ENCODE measurements at regions not wholly inside any gene's neighbourhood (a gene's known extent, or its start where the extent isn't known, plus 50 kb on each side); places are given as distances from the start of the nearest gene placed in this dataset.

GRCh38 chr5:112112346-112112745 is 306.7 kb downstream of the EPB41L4A start:
- Histone ChIP-seq H3K27ac (replicated peaks in 1 of 4) (no peak overlapping the region), H3K4me3 (no peak overlapping the region), H3K4me1 (no peaks in the 10 kb centered on the region), H3K9me3 (no peaks in the 10 kb centered on the region), H3K36me3 (no peaks in the 10 kb centered on the region), H3K27me3 (no peaks in the 10 kb centered on the region)
- 13% methylated on average over 2 of the region's 2 CpGs for WGBS
- TF ChIP-seq, protein P1, sequence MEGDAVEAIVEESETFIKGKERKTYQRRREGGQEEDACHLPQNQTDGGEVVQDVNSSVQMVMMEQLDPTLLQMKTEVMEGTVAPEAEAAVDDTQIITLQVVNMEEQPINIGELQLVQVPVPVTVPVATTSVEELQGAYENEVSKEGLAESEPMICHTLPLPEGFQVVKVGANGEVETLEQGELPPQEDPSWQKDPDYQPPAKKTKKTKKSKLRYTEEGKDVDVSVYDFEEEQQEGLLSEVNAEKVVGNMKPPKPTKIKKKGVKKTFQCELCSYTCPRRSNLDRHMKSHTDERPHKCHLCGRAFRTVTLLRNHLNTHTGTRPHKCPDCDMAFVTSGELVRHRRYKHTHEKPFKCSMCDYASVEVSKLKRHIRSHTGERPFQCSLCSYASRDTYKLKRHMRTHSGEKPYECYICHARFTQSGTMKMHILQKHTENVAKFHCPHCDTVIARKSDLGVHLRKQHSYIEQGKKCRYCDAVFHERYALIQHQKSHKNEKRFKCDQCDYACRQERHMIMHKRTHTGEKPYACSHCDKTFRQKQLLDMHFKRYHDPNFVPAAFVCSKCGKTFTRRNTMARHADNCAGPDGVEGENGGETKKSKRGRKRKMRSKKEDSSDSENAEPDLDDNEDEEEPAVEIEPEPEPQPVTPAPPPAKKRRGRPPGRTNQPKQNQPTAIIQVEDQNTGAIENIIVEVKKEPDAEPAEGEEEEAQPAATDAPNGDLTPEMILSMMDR (IDR thresholded peaks at IDR 0.05), result no peak
- intact Hi-C loops (cut with DNase I), result no loop called here
- DNase-seq (ENCODE audit: extremely low spot score), result no peak

GRCh38 chr5:112109331-112110007 is 309.6 kb downstream of the EPB41L4A start:
- 71% methylated on average over 4 of the region's 4 CpGs for WGBS

GRCh38 chr5:112106878-112107277 is 312.2 kb downstream of the EPB41L4A start:
- DNase-seq (ENCODE audit: extremely low spot score), result no peak
- Histone ChIP-seq H3K4me3 (no peak overlapping the region), H3K27ac (replicated peaks in 1 of 4) (no peak overlapping the region), H3K4me1 (no peaks in the 10 kb centered on the region), H3K9me3 (no peaks in the 10 kb centered on the region), H3K36me3 (no peaks in the 10 kb centered on the region), H3K27me3 (no peaks in the 10 kb centered on the region)
- intact Hi-C loops (cut with DNase I), result no loop called here
- TF ChIP-seq POLR2AphosphoS5 (IDR thresholded peaks at IDR 0.05) (no peak), EP300 (IDR thresholded peaks at IDR 0.05) (no peak), POLR2A (IDR thresholded peaks at IDR 0.05; ENCODE audit: low read depth) (no peak)
- TF ChIP-seq, protein P1 (IDR thresholded peaks at IDR 0.05), result no peak
- WGBS, result 65% methylated on average over 2 of the region's 2 CpGs

More at GRCh38 chr5:112109331-112110007, 309.6 kb downstream of the EPB41L4A start:
- no peak overlapping the region for H3K4me3 ChIP-seq
- no peaks in the 10 kb centered on the region for H3K36me3 ChIP-seq
- H3K4me1 ChIP-seq, result no peaks in the 10 kb centered on the region
- no peaks in the 10 kb centered on the region for H3K27me3 ChIP-seq
- DNase-seq (ENCODE audit: extremely low spot score), result no peak
- H3K9me3 ChIP-seq, result no peaks in the 10 kb centered on the region
- intact Hi-C loops (cut with DNase I), result no loop called here
- TF ChIP-seq EP300 (IDR thresholded peaks at IDR 0.05) (no peak), POLR2AphosphoS5 (IDR thresholded peaks at IDR 0.05) (peak in 1 of 2 donors; percentile 19)
- no peak overlapping the region for H3K27ac ChIP-seq (replicated peaks in 1 of 4)

- WGBS, result 74% methylated on average over 6 of the region's 6 CpGs
- Histone ChIP-seq H3K4me3 (no peak overlapping the region), H3K27ac (replicated peaks in 1 of 4) (no peak overlapping the region), H3K9me3 (peaks cover 0 to 7% (median 0%) of the 10 kb centered on the region in 4 donors), H3K36me3 (no peaks in the 10 kb centered on the region), H3K4me1 (no peaks in the 10 kb centered on the region), H3K27me3 (no peaks in the 10 kb centered on the region)
- intact Hi-C loops (cut with DNase I), result no loop called here
- DNase-seq (ENCODE audit: extremely low spot score), result no peak
- TF ChIP-seq, protein P1 (IDR thresholded peaks at IDR 0.05), result no peak
- no peak for TF ChIP-seq EP300 (IDR thresholded peaks at IDR 0.05)
- TF ChIP-seq POLR2A (IDR thresholded peaks at IDR 0.05; ENCODE audit: low read depth), result no peak
- no peak for TF ChIP-seq POLR2AphosphoS5 (IDR thresholded peaks at IDR 0.05)
Measured at GRCh38 chr5:112097768-112098167, 321.3 kb downstream of the EPB41L4A start.

GRCh38 chr5:112087222-112087621 is 330.2 kb upstream of the NREP start:
- Histone ChIP-seq H3K27me3 (no peaks in the 10 kb centered on the region), H3K27ac (replicated peaks in 1 of 4) (no peak overlapping the region), H3K4me3 (no peak overlapping the region), H3K36me3 (no peaks in the 10 kb centered on the region), H3K4me1 (no peaks in the 10 kb centered on the region), H3K9me3 (peaks cover 0 to under 1% (median 0%) of the 10 kb centered on the region in 4 donors)
- WGBS, result 96% methylated on average over 2 of the region's 2 CpGs
- no peak for DNase-seq (ENCODE audit: extremely low spot score)
- intact Hi-C loops (cut with DNase I), result no loop called here
- TF ChIP-seq, protein P1 (IDR thresholded peaks at IDR 0.05), result no peak
- TF ChIP-seq EP300 (IDR thresholded peaks at IDR 0.05) (no peak), POLR2A (IDR thresholded peaks at IDR 0.05; ENCODE audit: low read depth) (no peak), POLR2AphosphoS5 (IDR thresholded peaks at IDR 0.05) (no peak)
